HL-60 (cell line): ENCODE measurements at regions not wholly inside any gene's neighbourhood (a gene's known extent, or its start where the extent isn't known, plus 50 kb on each side); places are given as distances from the start of the nearest gene placed in this dataset.

Experiments used
- POLR2AphosphoS5 ChIP-seq: IDR thresholded peaks from 2 replicates; pipeline ENCODE4 v1.6.1; 2012; ENCODE audit warnings: low read depth
- SPI1 ChIP-seq: IDR thresholded peaks from 2 replicates; pipeline ENCODE4 v1.6.1; 2012; ENCODE audit warnings: low read depth, mild to moderate bottlenecking, borderline replicate concordance
- TF ChIP-seq, protein P1 (sequence below): IDR thresholded peaks from one replicate; pipeline ENCODE4 v1.5.1; 2011; ENCODE audit warnings: low read length, control low read depth, inconsistent platforms; ENCODE audit not compliant: insufficient read depth
- TF ChIP-seq, protein P2 (sequence below): IDR thresholded peaks from 2 replicates; pipeline ENCODE4 v1.6.1; 2012; ENCODE audit warnings: low read depth; ENCODE audit not compliant: insufficient replicate concordance

DNA sequence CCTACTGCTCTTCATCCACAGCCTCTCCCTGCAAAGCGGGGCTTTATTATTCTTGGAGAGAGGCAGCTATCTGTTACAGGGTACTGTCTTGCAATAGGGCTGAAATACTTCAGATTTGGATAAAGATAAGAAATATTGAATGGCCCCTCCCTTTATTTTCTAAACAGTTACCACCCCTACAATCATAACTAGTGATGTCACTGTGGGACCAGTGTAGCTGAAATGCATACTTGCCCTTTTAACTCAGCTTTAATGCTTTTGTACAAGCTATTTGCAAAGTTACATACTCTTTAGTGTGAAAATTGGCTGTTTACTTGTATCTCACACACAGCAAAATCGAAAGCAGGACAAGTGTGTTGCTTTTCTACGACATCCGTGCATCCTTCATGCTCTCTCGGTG, 261.7 kb upstream of the GATB start:
- TF ChIP-seq, protein P1, sequence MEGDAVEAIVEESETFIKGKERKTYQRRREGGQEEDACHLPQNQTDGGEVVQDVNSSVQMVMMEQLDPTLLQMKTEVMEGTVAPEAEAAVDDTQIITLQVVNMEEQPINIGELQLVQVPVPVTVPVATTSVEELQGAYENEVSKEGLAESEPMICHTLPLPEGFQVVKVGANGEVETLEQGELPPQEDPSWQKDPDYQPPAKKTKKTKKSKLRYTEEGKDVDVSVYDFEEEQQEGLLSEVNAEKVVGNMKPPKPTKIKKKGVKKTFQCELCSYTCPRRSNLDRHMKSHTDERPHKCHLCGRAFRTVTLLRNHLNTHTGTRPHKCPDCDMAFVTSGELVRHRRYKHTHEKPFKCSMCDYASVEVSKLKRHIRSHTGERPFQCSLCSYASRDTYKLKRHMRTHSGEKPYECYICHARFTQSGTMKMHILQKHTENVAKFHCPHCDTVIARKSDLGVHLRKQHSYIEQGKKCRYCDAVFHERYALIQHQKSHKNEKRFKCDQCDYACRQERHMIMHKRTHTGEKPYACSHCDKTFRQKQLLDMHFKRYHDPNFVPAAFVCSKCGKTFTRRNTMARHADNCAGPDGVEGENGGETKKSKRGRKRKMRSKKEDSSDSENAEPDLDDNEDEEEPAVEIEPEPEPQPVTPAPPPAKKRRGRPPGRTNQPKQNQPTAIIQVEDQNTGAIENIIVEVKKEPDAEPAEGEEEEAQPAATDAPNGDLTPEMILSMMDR, result no peak
- TF ChIP-seq, protein P2, sequence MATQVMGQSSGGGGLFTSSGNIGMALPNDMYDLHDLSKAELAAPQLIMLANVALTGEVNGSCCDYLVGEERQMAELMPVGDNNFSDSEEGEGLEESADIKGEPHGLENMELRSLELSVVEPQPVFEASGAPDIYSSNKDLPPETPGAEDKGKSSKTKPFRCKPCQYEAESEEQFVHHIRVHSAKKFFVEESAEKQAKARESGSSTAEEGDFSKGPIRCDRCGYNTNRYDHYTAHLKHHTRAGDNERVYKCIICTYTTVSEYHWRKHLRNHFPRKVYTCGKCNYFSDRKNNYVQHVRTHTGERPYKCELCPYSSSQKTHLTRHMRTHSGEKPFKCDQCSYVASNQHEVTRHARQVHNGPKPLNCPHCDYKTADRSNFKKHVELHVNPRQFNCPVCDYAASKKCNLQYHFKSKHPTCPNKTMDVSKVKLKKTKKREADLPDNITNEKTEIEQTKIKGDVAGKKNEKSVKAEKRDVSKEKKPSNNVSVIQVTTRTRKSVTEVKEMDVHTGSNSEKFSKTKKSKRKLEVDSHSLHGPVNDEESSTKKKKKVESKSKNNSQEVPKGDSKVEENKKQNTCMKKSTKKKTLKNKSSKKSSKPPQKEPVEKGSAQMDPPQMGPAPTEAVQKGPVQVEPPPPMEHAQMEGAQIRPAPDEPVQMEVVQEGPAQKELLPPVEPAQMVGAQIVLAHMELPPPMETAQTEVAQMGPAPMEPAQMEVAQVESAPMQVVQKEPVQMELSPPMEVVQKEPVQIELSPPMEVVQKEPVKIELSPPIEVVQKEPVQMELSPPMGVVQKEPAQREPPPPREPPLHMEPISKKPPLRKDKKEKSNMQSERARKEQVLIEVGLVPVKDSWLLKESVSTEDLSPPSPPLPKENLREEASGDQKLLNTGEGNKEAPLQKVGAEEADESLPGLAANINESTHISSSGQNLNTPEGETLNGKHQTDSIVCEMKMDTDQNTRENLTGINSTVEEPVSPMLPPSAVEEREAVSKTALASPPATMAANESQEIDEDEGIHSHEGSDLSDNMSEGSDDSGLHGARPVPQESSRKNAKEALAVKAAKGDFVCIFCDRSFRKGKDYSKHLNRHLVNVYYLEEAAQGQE, result no peak
- no peak for TF ChIP-seq SPI1
- no peak for TF ChIP-seq POLR2AphosphoS5
